SK-N-SH (cell line): ENCODE measurements at regions not wholly inside any gene's neighbourhood (a gene's known extent, or its start where the extent isn't known, plus 50 kb on each side); places are given as distances from the start of the nearest gene placed in this dataset.

Experiments used
- CTCF ChIA-PET: fragments of 300-600, 350-600 bp; formaldehyde crosslinking; extraction: SDS; loops from one replicate; lab custom pipeline; 2021; lab: Yijun Ruan, JAX
- POLR2A ChIA-PET: fragments of 350-600 bp; sonication (Branson Sonifier 250); formaldehyde crosslinking; extraction: SDS; loops from one replicate; lab custom pipeline; 2020; ENCODE audit warnings: antibody characterized with exemption, inconsistent platforms; lab: Yijun Ruan, JAX
- DNase-seq: peaks from one replicate; pipeline ENCODE4 v3.0.0; 2012
- H2AFZ ChIP-seq: fragments of 200-600 bp; sonication (generic); 2 replicates; pipeline ENCODE4 v1.8.1; 2016; ENCODE audit warnings: antibody characterized with exemption, mild to moderate bottlenecking, low read depth
- H3F3A ChIP-seq: fragments of 200-600 bp; sonication (generic); replicated peaks from 2 replicates; pipeline ENCODE3; 2016; ENCODE audit warnings: antibody characterized with exemption, mild to moderate bottlenecking; ENCODE audit not compliant: insufficient read depth
- H3K27ac ChIP-seq, 2 experiments: fragments of 200-500 bp in 1 of 2; fragments of 200-600 bp in 1 of 2; sonication (Bioruptor generic) in 1 of 2; sonication (generic), shearing (Covaris generic) in 1 of 2; 2 replicates each; pipeline versions ENCODE4 v1.5.1 to v1.6.1; 2014 to 2016; ENCODE audit warnings: low read depth in 2 of 2, inconsistent platforms in 1 of 2, low read length in 1 of 2, mild to moderate bottlenecking in 1 of 2, mixed read lengths in 1 of 2
- H3K27me3 ChIP-seq: fragments of 200-600 bp; sonication (generic), shearing (Covaris generic); 2 replicates; pipeline ENCODE4 v1.6.1; 2016; ENCODE audit warnings: mixed run types; ENCODE audit not compliant: insufficient read depth
- H3K36me3 ChIP-seq, 2 experiments: fragments of 200-500 bp in 1 of 2; fragments of 200-600 bp in 1 of 2; sonication (Bioruptor generic) in 1 of 2; sonication (generic) in 1 of 2; replicated peaks in 1 of 2; 2 replicates each; pipeline versions ENCODE3 to v1.5.1; 2014 to 2016; ENCODE audit warnings: low read length in 1 of 2, mild to moderate bottlenecking in 1 of 2; ENCODE audit not compliant: insufficient read depth in 2 of 2, control insufficient read depth in 1 of 2
- H3K4me1 ChIP-seq, 2 experiments: fragments of 200-500 bp in 1 of 2; fragments of 200-600 bp in 1 of 2; sonication (Bioruptor generic) in 1 of 2; sonication (generic), shearing (Covaris generic) in 1 of 2; 2 replicates each; pipeline versions ENCODE4 v1.5.1 to v1.6.1; 2014 to 2016; ENCODE audit warnings: low read depth in 1 of 2, low read length in 1 of 2, mixed run types in 1 of 2; ENCODE audit not compliant: insufficient read depth in 2 of 2, control insufficient read depth in 1 of 2
- H3K4me2 ChIP-seq: fragments of 200-600 bp; sonication (generic), shearing (Covaris generic); 2 replicates; pipeline ENCODE4 v1.6.1; 2017; ENCODE audit warnings: mixed run types
- H3K4me3 ChIP-seq, 2 experiments: fragments of 200-500 bp in 1 of 2; fragments of 200-600 bp in 1 of 2; sonication (Bioruptor generic) in 1 of 2; sonication (generic), shearing (Covaris generic) in 1 of 2; 2 replicates each; pipeline versions ENCODE4 v1.5.1 to v1.8.1; 2014 to 2016; ENCODE audit warnings: low read depth in 2 of 2, inconsistent platforms in 1 of 2, low read length in 1 of 2, mild to moderate bottlenecking in 1 of 2, mixed read lengths in 1 of 2, moderate library complexity in 1 of 2
- H3K79me2 ChIP-seq: fragments of 200-600 bp; sonication (generic); 2 replicates; pipeline ENCODE4 v1.8.1; 2017; ENCODE audit warnings: mild to moderate bottlenecking; ENCODE audit not compliant: insufficient read depth
- H3K9ac ChIP-seq: fragments of 200-600 bp; sonication (generic); 2 replicates; pipeline ENCODE4 v1.6.1; 2017; ENCODE audit warnings: mixed run types
- H3K9me2 ChIP-seq: fragments of 200-600 bp; sonication (generic); 2 replicates; pipeline ENCODE4 v1.6.1; 2017; ENCODE audit warnings: mixed run types
- H3K9me3 ChIP-seq: fragments of 200-600 bp; sonication (generic); 2 replicates; pipeline ENCODE4 v1.6.1; 2017; ENCODE audit warnings: mixed run types, mild to moderate bottlenecking, moderate library complexity
- H4K20me1 ChIP-seq: fragments of 200-600 bp; sonication (generic); 2 replicates; pipeline ENCODE4 v1.6.1; 2017; ENCODE audit warnings: mild to moderate bottlenecking, mixed run types; ENCODE audit not compliant: insufficient read depth
- ELF1 ChIP-seq: IDR thresholded peaks from 2 replicates; pipeline ENCODE4 v1.4.0; 2012
- EZH2phosphoT487 ChIP-seq: fragments of 200-600 bp; sonication (generic); IDR thresholded peaks from 2 replicates; pipeline ENCODE4 v1.6.1; 2017; ENCODE audit warnings: low read depth, mixed run types, mild to moderate bottlenecking, antibody characterized with exemption, moderate library complexity, borderline replicate concordance
- FOSL2 ChIP-seq: IDR thresholded peaks from 2 replicates; pipeline ENCODE4 v1.4.0; 2012; ENCODE audit warnings: low read depth, mild to moderate bottlenecking, moderate library complexity, borderline replicate concordance
- FOXM1 ChIP-seq: IDR thresholded peaks from 2 replicates; pipeline ENCODE4 v1.4.0; 2012; ENCODE audit warnings: low read depth, mild to moderate bottlenecking
- GABPA ChIP-seq: IDR thresholded peaks from 2 replicates; pipeline ENCODE4 v1.4.0; 2012; ENCODE audit warnings: low read depth, mild to moderate bottlenecking
- GATA2 ChIP-seq: sonication (generic); formaldehyde crosslinking; IDR thresholded peaks from 2 replicates; pipeline ENCODE4 v1.5.0; 2020; ENCODE audit warnings: mild to moderate bottlenecking, missing genetic modification reagents
- IRF3 ChIP-seq: fragments of 150-350 bp; IDR thresholded peaks from 2 replicates; pipeline ENCODE4 v1.6.1; 2016; ENCODE audit warnings: mild to moderate bottlenecking, low read depth, low read length
- JUND ChIP-seq: IDR thresholded peaks from 2 replicates; pipeline ENCODE4 v1.4.0; 2012
- MXI1 ChIP-seq: IDR thresholded peaks from 2 replicates; pipeline ENCODE4 v1.6.1; 2012; ENCODE audit warnings: mild to moderate bottlenecking, low read depth, low read length, improper control_type of control experiment
- NFIC ChIP-seq: IDR thresholded peaks from 2 replicates; pipeline ENCODE4 v1.4.0; 2012; ENCODE audit warnings: borderline replicate concordance
- NRF1 ChIP-seq: IDR thresholded peaks from 2 replicates; pipeline ENCODE4 v1.6.1; 2012; ENCODE audit warnings: low read depth, mild to moderate bottlenecking, low read length
- POLR2AphosphoS5 ChIP-seq: IDR thresholded peaks from 2 replicates; pipeline ENCODE4 v1.6.1; 2012; ENCODE audit warnings: low read depth, low read length
- RAD21 ChIP-seq: IDR thresholded peaks from 2 replicates; pipeline ENCODE4 v1.6.1; 2012; ENCODE audit warnings: mild to moderate bottlenecking, low read length
- RCOR1 ChIP-seq: fragments of 150-350 bp; IDR thresholded peaks from 2 replicates; pipeline ENCODE4 v1.6.1; 2017; ENCODE audit warnings: antibody characterized with exemption, low read length
- REST ChIP-seq: IDR thresholded peaks from 2 replicates; pipeline ENCODE4 v1.6.1; 2012; ENCODE audit warnings: mild to moderate bottlenecking, low read depth, low read length, moderate library complexity
- RFX5 ChIP-seq: IDR thresholded peaks from 2 replicates; pipeline ENCODE4 v1.6.1; 2012; ENCODE audit warnings: mild to moderate bottlenecking, improper control_type of control experiment, low read length
- SMC3 ChIP-seq: IDR thresholded peaks from 2 replicates; pipeline ENCODE4 v1.6.1; 2012; ENCODE audit warnings: low read depth, low read length, improper control_type of control experiment
- TAF1 ChIP-seq: IDR thresholded peaks from 2 replicates; pipeline ENCODE4 v1.6.1; 2012; ENCODE audit warnings: low read depth, mild to moderate bottlenecking, low read length, moderate library complexity, borderline replicate concordance
- USF1 ChIP-seq: IDR thresholded peaks from 2 replicates; pipeline ENCODE4 v1.4.0; 2012; ENCODE audit warnings: low read depth, borderline replicate concordance
- ZBTB33 ChIP-seq: IDR thresholded peaks from 2 replicates; pipeline ENCODE4 v1.4.0; 2012; ENCODE audit warnings: low read depth, borderline replicate concordance
- whole genome bisulfite sequencing: methylation state at CpG from one replicate; pipeline ENCODE4 v1.1.6; 2017; ENCODE audit warnings: low lambda C conversion rate; 5-methylcytosine and 5-hydroxymethylcytosine counted together

GRCh38 chr17:13405807-13406206, 195.9 kb downstream of the HS3ST3A1 start:
- Histone ChIP-seq H3K4me1 (peaks cover 0 to 22% of the 10 kb centered on the region in 2 experiments; a peak in 2 of 4 replicates), H3K36me3 (no peaks in the 10 kb centered on the region), H3K9ac (no peak overlapping the region), H3K27me3 (no peaks in the 10 kb centered on the region), H3K9me3 (no peaks in the 10 kb centered on the region), H3K79me2 (no peaks in the 10 kb centered on the region), H3F3A (peaks cover 3% of the 10 kb centered on the region), H4K20me1 (no peaks in the 10 kb centered on the region), H2AFZ (no peak overlapping the region), H3K27ac (0 out of 4 replicates have a peak overlapping the region, but pooled peaks of 1 of the 2 experiments have one; percentile 6), H3K4me3 (no peak overlapping the region), H3K9me2 (no peaks in the 10 kb centered on the region), H3K4me2 (no peak overlapping the region)
- POLR2A ChIA-PET, result interaction anchor here (0.8 to 0.9 kb wide), 2 partner anchors 10 to 12 kb away, joined by 3 to 5 read pairs; no protein-coding TSS in a partner anchor
- DNase-seq, result no peak
- TF ChIP-seq JUND, result no peak
- TF ChIP-seq SMC3, result no peak
- TF ChIP-seq RCOR1, result no peak
- TF ChIP-seq NFIC, result no peak
- TF ChIP-seq TAF1, result no peak
- TF ChIP-seq FOSL2, result no peak
- TF ChIP-seq FOXM1, result no peak
- TF ChIP-seq RFX5, result no peak
- TF ChIP-seq ZBTB33, result no peak
- no peak for TF ChIP-seq NRF1
- TF ChIP-seq ELF1, result no peak
- TF ChIP-seq RAD21, result no peak
- no peak for TF ChIP-seq IRF3
- TF ChIP-seq USF1, result no peak
- no peak for TF ChIP-seq GABPA
- WGBS, result 62% methylated on average over 3 of the region's 3 CpGs
- CTCF ChIA-PET, result interaction anchor here (0.8 to 2.1 kb wide), 5 partner anchors 10 to 374 kb away, joined by 3 to 8 read pairs (median 4); no protein-coding TSS in a partner anchor

GRCh38 chr17:13405080-13405479, 196.6 kb downstream of the HS3ST3A1 start:
- Histone ChIP-seq H3K79me2 (no peaks in the 10 kb centered on the region), H3K9me3 (no peaks in the 10 kb centered on the region), H3K4me3 (no peak overlapping the region), H3K36me3 (no peaks in the 10 kb centered on the region), H3K27me3 (no peaks in the 10 kb centered on the region), H2AFZ (no peak overlapping the region), H3K4me2 (no peak overlapping the region), H3K27ac (peak overlapping the region in 1 of 2 experiments; percentile 83; a peak in 2 of 4 replicates), H3F3A (no peaks in the 10 kb centered on the region), H3K9me2 (no peaks in the 10 kb centered on the region), H3K9ac (no peak overlapping the region), H4K20me1 (no peaks in the 10 kb centered on the region), H3K4me1 (peaks cover 0 to 21% of the 10 kb centered on the region in 2 experiments; a peak in 2 of 4 replicates)
- POLR2A ChIA-PET, result interaction anchor here (0.8 to 1.2 kb wide), 4 partner anchors 11 to 108 kb away, joined by 3 to 10 read pairs (median 3); no protein-coding TSS in a partner anchor
- WGBS, result 73% methylated on average over 1 of the region's 1 CpG
- CTCF ChIA-PET, result interaction anchor here (0.6 to 2.1 kb wide), 7 partner anchors 11 to 374 kb away, joined by 3 to 8 read pairs (median 3); no protein-coding TSS in a partner anchor
- no peak for DNase-seq
- TF ChIP-seq NFIC (no peak), FOXM1 (no peak), REST (no peak), GATA2 (CRISPR knock-in tag) (no peak), EZH2phosphoT487 (no peak), USF1 (no peak), RCOR1 (no peak), MXI1 (no peak), POLR2AphosphoS5 (no peak)
